NCI-H2107 (cell line): ENCODE measurements at regions not wholly inside any gene's neighbourhood (a gene's known extent, or its start where the extent isn't known, plus 50 kb on each side); places are given as distances from the start of the nearest gene placed in this dataset.
"Not testable (repeated sequence)": the region's sequence is repeated elsewhere in the genome, so short reads cannot be mapped to it uniquely, and the experiment has no call there.

Source experiments
- DNase-seq: peaks from one replicate; lab custom pipeline; 2025; lab: John Stamatoyannopoulos, UW

- DNase-seq, result no peak
Measured at GRCh38 chr10:8282340-8282739, 227.9 kb downstream of the GATA3 start.

- DNase-seq, result no peak
Measured at GRCh38 chr10:8283166-8283905, 228.8 kb downstream of the GATA3 start.

GRCh38 chr10:8283986-8284385, 229.5 kb downstream of the GATA3 start:
- no peak for DNase-seq

GRCh38 chr10:8285970-8286369, 231.5 kb downstream of the GATA3 start:
- not testable (repeated sequence) for DNase-seq

GRCh38 chr10:8288600-8288999, 234.1 kb downstream of the GATA3 start:
- no peak for DNase-seq

- no peak for DNase-seq
Measured at GRCh38 chr10:8289186-8289924, 234.9 kb downstream of the GATA3 start.

- DNase-seq, result no peak
Measured at GRCh38 chr10:8294779-8295178, 240.3 kb downstream of the GATA3 start.

- DNase-seq, result no peak
Measured at GRCh38 chr10:8295311-8295710, 240.8 kb downstream of the GATA3 start.

GRCh38 chr10:8296090-8296733, 241.7 kb downstream of the GATA3 start:
- no peak for DNase-seq

GRCh38 chr10:8296734-8297101, 242.2 kb downstream of the GATA3 start:
- DNase-seq, result no peak

GRCh38 chr10:8297107-8297506, 242.6 kb downstream of the GATA3 start:
- DNase-seq, result no peak

- no peak for DNase-seq
Measured at GRCh38 chr10:8297959-8298358, 243.5 kb downstream of the GATA3 start.

- DNase-seq, result no peak
Measured at GRCh38 chr10:8298896-8299570, 244.5 kb downstream of the GATA3 start.

GRCh38 chr10:8300925-8301324, 246.4 kb downstream of the GATA3 start:
- DNase-seq, result no peak

GRCh38 chr10:8301333-8301732, 246.8 kb downstream of the GATA3 start:
- no peak for DNase-seq

GRCh38 chr10:8301831-8302230, 247.3 kb downstream of the GATA3 start:
- no peak for DNase-seq

GRCh38 chr10:8302565-8302964, 248.1 kb downstream of the GATA3 start:
- DNase-seq, result no peak

GRCh38 chr10:8304861-8305260, 250.4 kb downstream of the GATA3 start:
- no peak for DNase-seq

- DNase-seq, result no peak
Measured at GRCh38 chr10:8305876-8306652, 251.6 kb downstream of the GATA3 start.

- no peak for DNase-seq
Measured at GRCh38 chr10:8306685-8307364, 252.3 kb downstream of the GATA3 start.

- no peak for DNase-seq
Measured at GRCh38 chr10:8310930-8311329, 256.4 kb downstream of the GATA3 start.
